SW 1271 (cell line): ENCODE measurements at regions not wholly inside any gene's neighbourhood (a gene's known extent, or its start where the extent isn't known, plus 50 kb on each side); places are given as distances from the start of the nearest gene placed in this dataset.
"Not testable (repeated sequence)": the region's sequence is repeated elsewhere in the genome, so short reads cannot be mapped to it uniquely, and the experiment has no call there.

Source experiments
- DNase-seq, 2 experiments: peaks; one replicate each; lab custom pipeline; 2025; lab: John Stamatoyannopoulos, UW

- DNase-seq, result no peak
Observed at GRCh38 chr3:176628101-176628639, 569.1 kb downstream of the TBL1XR1 start.

GRCh38 chr3:176623468-176624150 is 573.7 kb downstream of the TBL1XR1 start:
- no peak for DNase-seq

GRCh38 chr3:176619833-176620232 is 577.4 kb downstream of the TBL1XR1 start:
- no peak for DNase-seq

- DNase-seq, result no peak
Observed at GRCh38 chr3:176615826-176616225, 581.5 kb downstream of the TBL1XR1 start.

- no peak for DNase-seq
Observed at GRCh38 chr3:176611703-176612102, 585.6 kb downstream of the TBL1XR1 start.

GRCh38 chr3:176609361-176609760 is 587.9 kb downstream of the TBL1XR1 start:
- DNase-seq, result no peak

- not testable (repeated sequence) for DNase-seq
Observed at GRCh38 chr3:176605553-176605952, 591.7 kb downstream of the TBL1XR1 start.

- DNase-seq, result no peak
Observed at GRCh38 chr3:176595307-176595706, 602.0 kb downstream of the TBL1XR1 start.

GRCh38 chr3:176590722-176591121 is 606.6 kb downstream of the TBL1XR1 start:
- no peak for DNase-seq

- DNase-seq, result no peak
Observed at GRCh38 chr3:176587089-176587488, 610.2 kb downstream of the TBL1XR1 start.

GRCh38 chr3:176584413-176585176 is 612.7 kb downstream of the TBL1XR1 start:
- no peak for DNase-seq

- DNase-seq, result no peak
Observed at GRCh38 chr3:176583956-176584355, 613.3 kb downstream of the TBL1XR1 start.

GRCh38 chr3:176581589-176581988 is 615.7 kb downstream of the TBL1XR1 start:
- DNase-seq, result no peak

- no peak for DNase-seq
Observed at GRCh38 chr3:176579711-176580185, 617.5 kb downstream of the TBL1XR1 start.

- no peak for DNase-seq
Observed at GRCh38 chr3:176578316-176578715, 619.0 kb downstream of the TBL1XR1 start.

GRCh38 chr3:176577447-176577846 is 619.8 kb downstream of the TBL1XR1 start:
- DNase-seq, result no peak

GRCh38 chr3:176574786-176575185 is 622.5 kb downstream of the TBL1XR1 start:
- DNase-seq, result no peak

- no peak for DNase-seq
Observed at GRCh38 chr3:176571926-176572325, 625.4 kb downstream of the TBL1XR1 start.

- DNase-seq, result no peak
Observed at GRCh38 chr3:176570992-176571391, 626.3 kb downstream of the TBL1XR1 start.

GRCh38 chr3:176568189-176568588 is 629.1 kb downstream of the TBL1XR1 start:
- no peak for DNase-seq

GRCh38 chr3:176566757-176567156 is 630.5 kb downstream of the TBL1XR1 start:
- no peak for DNase-seq

- DNase-seq, result no peak
Observed at GRCh38 chr3:176562331-176562730, 635.0 kb downstream of the TBL1XR1 start.

- DNase-seq, result no peak
Observed at GRCh38 chr3:176561826-176562225, 635.5 kb downstream of the TBL1XR1 start.
